H1 (cell line): ENCODE measurements at regions not wholly inside any gene's neighbourhood (a gene's known extent, or its start where the extent isn't known, plus 50 kb on each side); places are given as distances from the start of the nearest gene placed in this dataset.

Experiments used
- CTCF ChIA-PET: fragments of 300-600 bp; sonication (Branson Sonifier 250); formaldehyde crosslinking; loops from one replicate; lab custom pipeline; 2021; ENCODE audit not compliant: partially characterized antibody; lab: Charles Lee
- POLR2A ChIA-PET: fragments of 300-600 bp; sonication (Branson Sonifier 250); formaldehyde crosslinking; loops from one replicate; lab custom pipeline; 2021; ENCODE audit warnings: inconsistent platforms; ENCODE audit not compliant: partially characterized antibody; lab: Charles Lee
- DNase-seq, 2 experiments: peaks; one replicate each; pipeline versions ENCODE4 v3.0.0 to v3.0.0-alpha.2; 2010 to 2022; ENCODE audit warnings: low spot score in 2 of 2, low read depth in 1 of 2, mixed read lengths in 1 of 2
- FAIRE-seq: peaks from 2 replicates; lab custom pipeline; 2011; peaks lifted over from hg19 to GRCh38; lab: Jason Lieb, UNC
- H2AFZ ChIP-seq: 2 replicates; pipeline ENCODE4 v1.8.1; 2012; ENCODE audit warnings: low read length, inconsistent platforms
- H2AK5ac ChIP-seq: 2 replicates; pipeline ENCODE4 v1.6.1; 2013; ENCODE audit warnings: low read depth, low read length
- H2BK120ac ChIP-seq: replicated peaks from 2 replicates; pipeline ENCODE3; 2013; ENCODE audit warnings: low read depth, low read length, inconsistent platforms
- H2BK12ac ChIP-seq: 2 replicates; pipeline ENCODE4 v1.6.1; 2013; ENCODE audit warnings: low read depth, low read length
- H2BK15ac ChIP-seq: 2 replicates; pipeline ENCODE4 v1.6.1; 2013; ENCODE audit warnings: low read length
- H2BK20ac ChIP-seq: 2 replicates; pipeline ENCODE4 v1.6.1; 2013; ENCODE audit warnings: low read length
- H2BK5ac ChIP-seq: 2 replicates; pipeline ENCODE4 v1.6.1; 2013; ENCODE audit warnings: low read depth, low read length
- H3K14ac ChIP-seq: 2 replicates; pipeline ENCODE4 v1.6.1; 2013; ENCODE audit warnings: inconsistent platforms; ENCODE audit not compliant: insufficient read length
- H3K18ac ChIP-seq: 2 replicates; pipeline ENCODE4 v1.6.1; 2013; ENCODE audit warnings: low read length; ENCODE audit errors: extremely low read depth
- H3K23ac ChIP-seq: 2 replicates; pipeline ENCODE4 v1.6.1; 2013; ENCODE audit warnings: inconsistent platforms; ENCODE audit not compliant: insufficient read length
- H3K23me2 ChIP-seq: 2 replicates; pipeline ENCODE4 v1.6.1; 2013; ENCODE audit warnings: low read depth, low read length
- H3K27ac ChIP-seq: 2 replicates; pipeline ENCODE4 v1.6.1; 2011; ENCODE audit warnings: low read depth, low read length, inconsistent platforms
- H3K27me3 ChIP-seq, 4 experiments: replicated peaks in 1 of 4; 1 replicate in 1 of 4; 2 replicates in 3 of 4; pipeline versions ENCODE4 v1.6.1 to v1.8.1; 2011 to 2013; ENCODE audit warnings: low read length in 3 of 4, mild to moderate bottlenecking in 3 of 4, inconsistent platforms in 2 of 4, mixed read lengths in 2 of 4, moderate library complexity in 1 of 4; ENCODE audit not compliant: control insufficient read depth in 3 of 4, insufficient read depth in 3 of 4; ENCODE audit errors: extremely low read depth in 1 of 4
- H3K36me3 ChIP-seq, 4 experiments: 2 replicates each; pipeline versions ENCODE4 v1.6.1 to v1.8.1; 2011 to 2013; ENCODE audit warnings: mild to moderate bottlenecking in 4 of 4, low read length in 3 of 4, moderate library complexity in 2 of 4, control low read depth in 1 of 4, inconsistent platforms in 1 of 4; ENCODE audit not compliant: insufficient read depth in 4 of 4, control insufficient read depth in 2 of 4
- H3K4ac ChIP-seq: replicated peaks from 2 replicates; pipeline ENCODE3; 2013; ENCODE audit warnings: low read length, low read depth, mixed read lengths, inconsistent platforms; ENCODE audit not compliant: insufficient read length
- H3K4me1 ChIP-seq, 4 experiments: replicated peaks in 1 of 4; 1 replicate in 1 of 4; 2 replicates in 3 of 4; pipeline versions ENCODE4 v1.6.1 to v1.8.1; 2011 to 2013; ENCODE audit warnings: low read length in 3 of 4, inconsistent platforms in 2 of 4, mixed read lengths in 1 of 4; ENCODE audit not compliant: insufficient read depth in 4 of 4, control insufficient read depth in 3 of 4
- H3K4me2 ChIP-seq, 2 experiments: 2 replicates each; pipeline versions ENCODE4 v1.6.1 to v1.8.1; 2011 to 2013; ENCODE audit warnings: low read depth in 2 of 2, low read length in 2 of 2, control low read depth in 1 of 2, inconsistent platforms in 1 of 2, mild to moderate bottlenecking in 1 of 2; ENCODE audit not compliant: insufficient read depth in 1 of 2
- H3K4me3 ChIP-seq, 4 experiments: fragments of 200-600, 300-600 bp in 1 of 4; sonication (generic), shearing (Covaris generic), sonication (Bioruptor Twin) in 1 of 4; 2 replicates each; pipeline versions ENCODE4 v1.5.1 to v1.8.1; 2011 to 2016; ENCODE audit warnings: low read length in 4 of 4, low read depth in 3 of 4, control low read depth in 2 of 4, inconsistent platforms in 2 of 4, mild to moderate bottlenecking in 2 of 4, mixed read lengths in 1 of 4, moderate library complexity in 1 of 4; ENCODE audit not compliant: insufficient read depth in 2 of 4; ENCODE audit errors: extremely low read depth in 1 of 4
- H3K56ac ChIP-seq: replicated peaks from 2 replicates; pipeline ENCODE3; 2013; ENCODE audit warnings: low read depth, mild to moderate bottlenecking, mixed read lengths, low read length, inconsistent platforms; ENCODE audit not compliant: insufficient read length
- H3K79me1 ChIP-seq: 2 replicates; pipeline ENCODE4 v1.6.1; 2013; ENCODE audit warnings: low read depth, low read length, control low read depth
- H3K79me2 ChIP-seq, 2 experiments: 2 replicates each; pipeline versions ENCODE4 v1.6.1 to v1.8.1; 2012 to 2013; ENCODE audit warnings: low read length in 2 of 2, mild to moderate bottlenecking in 2 of 2, inconsistent platforms in 1 of 2; ENCODE audit not compliant: insufficient read depth in 2 of 2, control insufficient read depth in 1 of 2
- H3K9ac ChIP-seq, 4 experiments: replicated peaks in 1 of 4; 1 replicate in 1 of 4; 2 replicates in 3 of 4; pipeline versions ENCODE4 v1.6.1 to v1.8.1; 2011 to 2013; ENCODE audit warnings: low read depth in 3 of 4, low read length in 3 of 4, control low read depth in 2 of 4, mild to moderate bottlenecking in 2 of 4, moderate library complexity in 2 of 4, inconsistent platforms in 1 of 4; ENCODE audit errors: extremely low read depth in 1 of 4
- H3K9me3 ChIP-seq, 2 experiments: 2 replicates each; pipeline versions ENCODE4 v1.6.1 to v1.8.1; 2012 to 2013; ENCODE audit warnings: mild to moderate bottlenecking in 2 of 2, moderate library complexity in 2 of 2, control low read depth in 1 of 2, inconsistent platforms in 1 of 2, low read depth in 1 of 2, low read length in 1 of 2, mixed read lengths in 1 of 2; ENCODE audit not compliant: insufficient read depth in 2 of 2
- H4K20me1 ChIP-seq, 2 experiments: replicated peaks in 1 of 2; 2 replicates each; pipeline versions ENCODE3 to v1.8.1; 2011 to 2013; ENCODE audit warnings: inconsistent platforms in 2 of 2, low read length in 2 of 2, mild to moderate bottlenecking in 1 of 2; ENCODE audit not compliant: insufficient read depth in 2 of 2, control insufficient read depth in 1 of 2
- H4K5ac ChIP-seq: 2 replicates; pipeline ENCODE4 v1.6.1; 2013; ENCODE audit warnings: low read length, low read depth, mixed read lengths, inconsistent platforms; ENCODE audit not compliant: insufficient read length
- H4K8ac ChIP-seq: 2 replicates; pipeline ENCODE4 v1.8.0; 2013; ENCODE audit warnings: mild to moderate bottlenecking, moderate library complexity, low read length, inconsistent platforms; ENCODE audit not compliant: insufficient read depth; ENCODE audit errors: extremely low read depth
- H4K91ac ChIP-seq: replicated peaks from 2 replicates; pipeline ENCODE3; 2013; ENCODE audit warnings: low read length, mixed read lengths, inconsistent platforms; ENCODE audit not compliant: insufficient read length
- BCL11A ChIP-seq, 2 experiments: IDR thresholded peaks; one replicate each; pipeline ENCODE4 v1.6.1; 2011; ENCODE audit warnings: low read depth in 2 of 2, low read length in 2 of 2, mild to moderate bottlenecking in 2 of 2
- HDAC2 ChIP-seq, 2 experiments: fragments of 300-600 bp in 1 of 2; sonication (generic) in 1 of 2; IDR thresholded peaks; 2 replicates each; pipeline ENCODE4 v1.6.1; 2011 to 2012; ENCODE audit warnings: low read depth in 2 of 2, low read length in 2 of 2, mild to moderate bottlenecking in 2 of 2, moderate library complexity in 2 of 2, borderline replicate concordance in 1 of 2, inconsistent platforms in 1 of 2
- KDM4A ChIP-seq: IDR thresholded peaks from one replicate; pipeline ENCODE4 v1.7.1; 2012; ENCODE audit warnings: low read depth, mild to moderate bottlenecking, moderate library complexity, low read length, inconsistent platforms; ENCODE audit not compliant: severe bottlenecking
- PHF8 ChIP-seq: fragments of 200-600 bp; sonication (generic); conservative IDR thresholded peaks from 2 replicates; pipeline ENCODE4 v1.7.1; 2012; ENCODE audit warnings: low read depth, mild to moderate bottlenecking, inconsistent platforms, low read length, moderate library complexity
- POLR2A ChIP-seq, 2 experiments: IDR thresholded peaks; 1 replicate in 1 of 2; 2 replicates in 1 of 2; pipeline ENCODE4 v1.6.1; 2011; ENCODE audit warnings: low read depth in 2 of 2, low read length in 2 of 2, mild to moderate bottlenecking in 2 of 2; ENCODE audit errors: control extremely low read depth in 1 of 2
- RAD21 ChIP-seq, 2 experiments: IDR thresholded peaks in 1 of 2; conservative IDR thresholded peaks in 1 of 2; 2 replicates each; pipeline ENCODE4 v1.6.1; 2011; ENCODE audit warnings: low read depth in 2 of 2, low read length in 2 of 2, improper control_type of control experiment in 1 of 2, inconsistent platforms in 1 of 2, mild to moderate bottlenecking in 1 of 2, moderate library complexity in 1 of 2
- RNF2 ChIP-seq: fragments of 200-900, 300-1000 bp; sonication (generic); IDR thresholded peaks from 2 replicates; pipeline ENCODE4 v1.7.1; 2016; ENCODE audit warnings: borderline replicate concordance, low read depth, mild to moderate bottlenecking, antibody characterized with exemption, low read length; ENCODE audit not compliant: poor library complexity, severe bottlenecking; ENCODE audit errors: missing control alignments
- SAP30 ChIP-seq: fragments of 300-600 bp; sonication (generic); IDR thresholded peaks from 2 replicates; pipeline ENCODE4 v1.7.1; 2012; ENCODE audit warnings: low read length, moderate library complexity, mild to moderate bottlenecking, inconsistent platforms; ENCODE audit not compliant: insufficient read depth, insufficient replicate concordance
- SIRT6 ChIP-seq: IDR thresholded peaks from one replicate; pipeline ENCODE4 v1.7.1; 2012; ENCODE audit warnings: low read length, inconsistent platforms
- TAF1 ChIP-seq: IDR thresholded peaks from 2 replicates; pipeline ENCODE4 v1.6.1; 2011; ENCODE audit warnings: mild to moderate bottlenecking, low read depth, low read length
- USF2 ChIP-seq: IDR thresholded peaks from 2 replicates; pipeline ENCODE4 v1.6.1; 2011; ENCODE audit warnings: low read length, improper control_type of control experiment
- ZNF274 ChIP-seq: IDR thresholded peaks from 2 replicates; pipeline ENCODE4 v1.7.0; 2012; ENCODE audit warnings: low read length, borderline replicate concordance; ENCODE audit errors: extremely low read depth
- WGBS, 2 experiments: shearing (Covaris generic) in 1 of 2; methylation state at CpG; one replicate each; pipeline versions ENCODE4 v1.1.6 to v1.1.7; 2013 to 2015; ENCODE audit warnings: low lambda C conversion rate in 2 of 2, mixed read lengths in 2 of 2, inconsistent platforms in 1 of 2, low coverage in 1 of 2, missing lambda C conversion rate in 1 of 2; ENCODE audit not compliant: insufficient replicate concordance in 2 of 2, insufficient coverage in 1 of 2, insufficient read length in 1 of 2; ENCODE audit errors: extremely low coverage in 1 of 2, missing lambda C conversion rate in 1 of 2; 5-methylcytosine and 5-hydroxymethylcytosine counted together

- Histone ChIP-seq H2AFZ (0 out of 2 replicates have a peak overlapping the region, but pooled peaks have one; percentile 10), H4K91ac (peak overlapping the region; percentile 12), H3K23me2 (no peaks in the 10 kb centered on the region; the same call in 1 of the 2 replicates), H3K36me3 (no peaks in the 10 kb centered on the region), H3K4me1 (no peaks in the 10 kb centered on the region), H2BK120ac (no peak overlapping the region), H2BK5ac (no peak overlapping the region), H3K18ac (no peak overlapping the region), H4K20me1 (no peaks in the 10 kb centered on the region), H2BK15ac (peak overlapping the region; percentile 1; the same call in 1 of the 2 replicates), H3K56ac (no peak overlapping the region), H3K79me1 (no peaks in the 10 kb centered on the region), H3K4me2 (no peak overlapping the region), H3K9me3 (no peaks in the 10 kb centered on the region), H2AK5ac (peak overlapping the region; percentile 19; the same call in 1 of the 2 replicates), H3K4me3 (no peak overlapping the region), H2BK20ac (0 out of 2 replicates have a peak overlapping the region, but pooled peaks have one; percentile 15), H3K27ac (no peak overlapping the region), H3K79me2 (no peaks in the 10 kb centered on the region), H3K23ac (no peak overlapping the region), H4K5ac (no peak overlapping the region), H2BK12ac (no peak overlapping the region; the same call in 1 of the 2 replicates), H3K14ac (no peak overlapping the region), H3K27me3 (no peaks in the 10 kb centered on the region), H3K9ac (no peak overlapping the region), H4K8ac (no peak overlapping the region), H3K4ac (no peak overlapping the region)
- TF ChIP-seq KDM4A, result no peak
- TF ChIP-seq PHF8, result no peak
- no peak for TF ChIP-seq RAD21 (IDR thresholded peaks at IDR 0.05 in 1 of 2, conservative IDR thresholded peaks at IDR 0.05 in 1 of 2; ENCODE audit: low read depth in 2 of 2, low read length in 2 of 2)
- TF ChIP-seq USF2, result no peak
- TF ChIP-seq HDAC2 (IDR thresholded peaks at IDR 0.05; ENCODE audit: borderline replicate concordance in 1 of 2, low read depth in 2 of 2, low read length in 2 of 2), result no peak
- TF ChIP-seq ZNF274, result no peak
- TF ChIP-seq BCL11A (IDR thresholded peaks at IDR 0.05; ENCODE audit: low read depth in 2 of 2, low read length in 2 of 2), result no peak
- no peak for TF ChIP-seq SAP30
- no peak for TF ChIP-seq POLR2A (IDR thresholded peaks at IDR 0.05; ENCODE audit: control extremely low read depth in 1 of 2, low read depth in 2 of 2, low read length in 2 of 2)
- TF ChIP-seq RNF2, result no peak
- TF ChIP-seq SIRT6, result no peak
- no peak for TF ChIP-seq TAF1
- FAIRE-seq (no peak), DNase-seq (no peak)
- WGBS, 2 experiments, result 94% methylated on average over 10 of the region's 10 CpGs; no CpG with 5 or more reads in 1 of the 2 experiments
- POLR2A ChIA-PET, result no interaction called here
- CTCF ChIA-PET, result interaction anchor here (1.3 kb wide), 1 partner anchor 11 kb away, joined by 3 read pairs; no protein-coding TSS in a partner anchor
These were observed 192.2 kb upstream of the WSCD1 start for GRCh38 chr17:5877948-5878347.
